ENCODE measurements at regions not wholly inside any gene's neighbourhood (a gene's known extent, or its start where the extent isn't known, plus 50 kb on each side); places are given as distances from the start of the nearest gene placed in this dataset.

DNA sequence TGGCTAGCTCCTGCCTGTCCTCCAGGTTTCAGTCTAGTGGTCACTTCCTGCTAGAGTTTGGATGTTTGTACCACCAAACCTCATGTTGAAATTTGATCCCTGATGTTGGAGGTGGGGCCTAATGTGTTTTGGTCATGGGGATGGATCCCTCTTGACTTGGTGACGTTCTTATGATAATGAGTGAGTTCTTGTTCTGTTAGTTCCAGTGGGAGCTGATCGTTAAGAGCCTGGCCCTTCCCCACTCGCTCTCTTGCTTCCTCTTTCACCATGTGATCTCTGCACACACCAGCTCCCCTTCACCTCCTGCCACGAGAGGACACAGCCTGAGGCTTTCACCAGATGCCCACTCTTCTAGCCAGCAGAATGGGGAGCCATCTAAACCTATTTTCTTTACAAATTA is 86.8 kb upstream of the SCEL start:
- no peaks in the 10 kb centered on the region for H3K36me3 Mint-ChIP-seq
- no peak for DNase-seq
- H3K4me3 Mint-ChIP-seq = no peak overlapping the region
- ATAC-seq (replicated peaks) = peak in 1 of 2 donors; percentile 56
- no peaks in the 10 kb centered on the region for H3K27me3 Mint-ChIP-seq
- no peaks in the 10 kb centered on the region for H3K9me3 Mint-ChIP-seq
- H3K27ac Mint-ChIP-seq = no peak overlapping the region
- H3K4me1 Mint-ChIP-seq = peaks cover 6 to 8% of the 10 kb centered on the region in 2 donors

DNA sequence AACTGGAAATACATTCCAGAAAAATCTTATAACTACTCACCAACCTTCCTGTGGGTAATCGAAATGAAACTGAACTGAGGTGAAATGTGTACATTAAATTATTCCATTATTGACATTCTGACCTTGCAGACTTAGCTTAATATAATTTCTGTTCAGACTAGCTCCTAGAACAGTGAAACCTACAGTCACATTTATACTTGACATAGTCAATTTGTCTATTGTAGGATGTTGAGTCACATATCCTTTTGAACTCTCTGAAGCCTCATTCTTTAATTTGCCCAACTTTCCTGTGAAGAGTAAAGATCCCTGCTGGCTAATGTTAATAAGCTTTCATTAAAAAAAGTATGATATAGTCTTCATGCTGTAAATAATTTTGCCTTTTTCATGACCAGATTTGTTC is 92.0 kb upstream of the SCEL start:
- peaks cover 2 to 8% of the 10 kb centered on the region in 2 donors for H3K36me3 Mint-ChIP-seq
- no peak for DNase-seq
- peaks cover 2 to 13% of the 10 kb centered on the region in 2 donors for H3K9me3 Mint-ChIP-seq
- ATAC-seq (replicated peaks) = no peak
- H3K27ac Mint-ChIP-seq = no peak overlapping the region
- H3K4me1 Mint-ChIP-seq = peaks cover under 1 to 2% of the 10 kb centered on the region in 2 donors
- H3K27me3 Mint-ChIP-seq = peaks cover 0 to 6% of the 10 kb centered on the region in 2 donors
- H3K4me3 Mint-ChIP-seq = no peak overlapping the region

DNA sequence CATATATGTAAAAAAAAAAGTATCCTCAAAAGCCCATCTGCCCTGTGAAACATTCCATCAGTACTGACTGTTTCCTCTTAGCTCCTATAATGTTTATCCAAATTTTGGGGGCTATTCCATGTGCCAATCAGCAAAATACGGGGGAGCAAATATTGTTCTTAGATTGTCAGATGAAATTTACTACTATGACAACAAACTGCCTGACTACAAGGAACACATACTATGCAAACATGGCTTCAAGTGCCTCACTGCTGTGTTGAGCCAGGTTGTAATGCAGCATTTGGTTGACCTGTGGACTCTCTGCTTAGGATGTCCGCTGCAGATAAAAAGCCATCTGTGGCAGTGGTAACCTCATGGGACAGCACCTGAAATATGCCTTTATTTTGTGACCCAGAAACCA is 98.2 kb upstream of the SCEL start:
- peaks cover 0 to 2% of the 10 kb centered on the region in 2 donors for H3K27me3 Mint-ChIP-seq
- peaks cover 2 to 8% of the 10 kb centered on the region in 2 donors for H3K9me3 Mint-ChIP-seq
- H3K36me3 Mint-ChIP-seq = peaks cover 0 to 6% of the 10 kb centered on the region in 2 donors
- no peak overlapping the region for H3K27ac Mint-ChIP-seq
- H3K4me3 Mint-ChIP-seq = no peak overlapping the region
- ATAC-seq (replicated peaks) = no peak
- no peak for DNase-seq
- H3K4me1 Mint-ChIP-seq = peaks cover 2 to 9% of the 10 kb centered on the region in 2 donors

DNA sequence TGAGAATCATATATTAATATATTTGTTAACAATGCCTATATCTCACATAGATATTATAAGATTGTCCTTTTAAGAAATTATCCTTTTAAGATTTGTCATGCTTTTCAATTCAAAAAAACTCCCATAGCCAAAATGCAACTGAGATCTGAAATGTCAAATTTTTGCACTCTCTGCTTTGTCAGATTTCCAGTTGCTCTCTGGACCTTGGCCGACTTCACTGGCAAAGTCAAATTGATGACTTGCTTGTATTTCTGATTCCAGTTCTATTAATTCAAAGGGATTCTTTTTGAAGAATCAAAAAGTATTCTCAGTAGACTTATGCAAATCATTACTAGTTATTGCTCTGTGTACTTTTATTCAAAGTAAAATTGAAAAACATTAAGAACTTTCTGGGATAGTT is 101.2 kb upstream of the SCEL start:
- no peak for DNase-seq

DNA sequence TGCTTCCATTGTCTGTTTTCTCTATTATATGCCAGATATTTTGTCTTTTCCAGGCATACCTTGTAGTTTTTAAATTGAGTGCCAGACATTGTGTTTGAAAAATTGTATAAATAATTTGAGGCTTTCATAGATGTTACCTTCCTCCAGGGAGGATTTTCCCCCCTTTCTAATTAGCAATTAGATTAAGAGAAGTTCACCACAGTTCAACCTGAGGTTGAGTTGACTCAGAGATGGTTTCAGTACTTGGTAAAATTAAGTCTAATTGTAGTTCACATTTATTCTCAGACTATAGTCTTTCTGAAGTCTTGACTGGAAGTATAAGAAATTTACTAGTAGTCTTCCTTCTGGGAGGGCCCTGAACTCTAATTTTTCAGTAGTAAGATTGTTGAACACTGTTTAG is 104.1 kb upstream of the SCEL start:
- ATAC-seq (replicated peaks) (no peak), DNase-seq (no peak)
- peak overlapping the region; percentile 42 for H3K27ac Mint-ChIP-seq
- H3K4me1 Mint-ChIP-seq = peaks cover 21 to 48% of the 10 kb centered on the region in 2 donors
- no peak overlapping the region for H3K4me3 Mint-ChIP-seq
- H3K27me3 Mint-ChIP-seq = no peaks in the 10 kb centered on the region
- H3K9me3 Mint-ChIP-seq = no peaks in the 10 kb centered on the region
- H3K36me3 Mint-ChIP-seq = no peaks in the 10 kb centered on the region

More for the DNA sequence above, 101.2 kb upstream of the SCEL start:
- no peak overlapping the region for H3K27ac Mint-ChIP-seq
- ATAC-seq (replicated peaks) = no peak
- peaks cover 2 to 6% of the 10 kb centered on the region in 2 donors for H3K9me3 Mint-ChIP-seq
- H3K4me1 Mint-ChIP-seq = peaks cover 11 to 33% of the 10 kb centered on the region in 2 donors
- no peak overlapping the region for H3K4me3 Mint-ChIP-seq
- H3K36me3 Mint-ChIP-seq = peaks cover 0 to 4% of the 10 kb centered on the region in 2 donors
- H3K27me3 Mint-ChIP-seq = no peaks in the 10 kb centered on the region

DNA sequence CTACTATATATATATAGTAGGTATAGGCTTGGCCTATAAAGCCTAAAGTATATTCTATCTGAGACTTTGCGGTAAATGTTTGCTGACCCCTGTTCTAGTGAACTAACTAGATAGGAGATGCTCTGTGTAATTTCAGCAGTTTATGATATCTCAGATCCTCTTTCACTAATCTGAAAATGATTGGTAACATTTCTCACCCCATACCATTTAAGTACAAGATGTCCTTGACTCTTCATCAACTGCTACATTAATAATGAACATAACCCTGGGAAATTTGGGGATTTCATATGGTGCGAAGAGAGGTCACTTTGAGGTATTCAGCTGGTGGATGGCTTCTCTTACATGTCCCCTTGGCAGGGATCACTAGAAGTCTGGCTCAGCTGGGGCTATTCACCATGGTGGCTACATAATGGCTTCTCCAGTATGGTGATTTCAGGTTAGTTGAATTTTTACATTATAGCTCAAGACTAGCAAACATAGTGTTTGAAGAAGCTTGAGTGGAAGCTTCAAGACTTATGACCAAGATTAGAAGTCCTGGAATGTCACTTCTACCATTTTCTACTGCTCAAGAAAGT is 103.6 kb upstream of the MYCBP2 start:
- ATAC-seq (replicated peaks) = peak; percentile 50 to 58
- Mint-ChIP-seq H3K36me3 (no peaks in the 10 kb centered on the region), H3K27me3 (no peaks in the 10 kb centered on the region)

DNA sequence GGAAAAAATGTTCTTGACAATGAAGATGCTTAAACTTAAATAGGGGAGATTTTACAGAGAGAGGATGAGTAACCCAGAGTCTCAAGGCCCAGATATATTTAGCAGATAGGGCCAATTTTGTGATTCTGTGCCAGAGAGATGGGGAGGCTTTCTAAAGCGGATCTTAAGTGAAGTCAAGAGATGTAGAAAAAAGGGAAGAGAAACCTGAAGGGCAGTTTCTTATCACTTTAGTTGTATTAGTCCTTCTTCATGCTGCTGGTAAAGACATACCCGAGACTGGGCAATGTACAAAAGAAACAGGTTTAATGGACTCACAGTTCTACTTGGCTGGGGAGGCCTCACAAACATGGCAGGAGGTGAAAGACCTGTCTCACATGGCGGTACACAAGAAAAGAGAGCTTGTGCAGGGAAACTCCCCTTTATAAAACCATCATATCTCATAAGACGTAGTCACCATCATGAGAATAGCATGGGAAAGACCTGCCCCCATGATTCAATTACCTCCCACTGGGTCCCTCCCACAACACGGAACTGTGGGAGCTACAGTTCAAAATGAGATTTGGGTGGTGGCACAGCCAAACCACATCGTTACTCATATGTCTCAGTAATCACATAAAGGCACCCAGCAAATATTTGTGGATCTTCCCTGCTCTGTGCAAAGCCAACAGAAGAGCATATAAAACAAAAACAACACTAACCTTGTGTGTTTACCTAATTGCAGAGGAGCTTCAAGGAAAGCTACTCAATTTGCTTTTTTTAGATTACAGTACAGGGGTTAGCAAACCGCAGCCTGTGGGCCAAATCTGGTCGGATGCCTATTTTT is 102.6 kb upstream of the MYCBP2 start:
- peak; percentile 84 to 89 for ATAC-seq (replicated peaks)
- H3K27me3 Mint-ChIP-seq = no peaks in the 10 kb centered on the region
- no peaks in the 10 kb centered on the region for H3K9me3 Mint-ChIP-seq
- peak overlapping the region; percentile 96 for H3K27ac Mint-ChIP-seq
- peak overlapping the region; percentile 66 to 73 for H3K4me3 Mint-ChIP-seq
- no peaks in the 10 kb centered on the region for H3K36me3 Mint-ChIP-seq
- peak; percentile 77 for DNase-seq
- H3K4me1 Mint-ChIP-seq = peaks cover 24 to 48% of the 10 kb centered on the region in 2 donors

More for the DNA sequence above, 103.6 kb upstream of the MYCBP2 start:
- no peak for DNase-seq
- Mint-ChIP-seq H3K4me3 (peak overlapping the region in 1 of 2 donors; percentile 11), H3K9me3 (no peaks in the 10 kb centered on the region), H3K4me1 (peaks cover 22 to 48% of the 10 kb centered on the region in 2 donors), H3K27ac (peak overlapping the region; percentile 90)

DNA sequence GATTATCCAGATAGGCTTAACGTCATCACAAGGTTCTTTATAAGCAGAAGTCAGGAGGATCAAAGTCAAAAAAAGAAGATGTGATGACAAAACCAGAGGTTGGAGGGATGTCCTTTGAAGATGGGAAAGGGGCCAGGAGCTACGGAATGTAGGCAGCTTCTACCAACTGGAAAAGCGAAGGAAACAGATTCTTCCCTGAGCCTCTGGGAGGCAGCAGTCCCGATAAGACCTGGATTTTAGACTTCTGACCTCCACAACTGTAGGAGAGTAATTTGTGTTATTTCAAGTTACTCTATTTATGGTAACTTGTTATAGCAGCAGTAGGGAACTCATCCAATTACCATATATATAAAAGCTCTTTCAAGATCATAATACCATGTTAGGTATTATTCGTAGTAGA is 98.8 kb upstream of the MYCBP2 start:
- H3K27me3 Mint-ChIP-seq = no peaks in the 10 kb centered on the region
- H3K36me3 Mint-ChIP-seq = no peaks in the 10 kb centered on the region
- H3K4me3 Mint-ChIP-seq = no peak overlapping the region
- H3K27ac Mint-ChIP-seq = no peak overlapping the region
- no peak for DNase-seq
- no peaks in the 10 kb centered on the region for H3K9me3 Mint-ChIP-seq
- peaks cover 20 to 27% of the 10 kb centered on the region in 2 donors for H3K4me1 Mint-ChIP-seq
- no peak for ATAC-seq (replicated peaks)

DNA sequence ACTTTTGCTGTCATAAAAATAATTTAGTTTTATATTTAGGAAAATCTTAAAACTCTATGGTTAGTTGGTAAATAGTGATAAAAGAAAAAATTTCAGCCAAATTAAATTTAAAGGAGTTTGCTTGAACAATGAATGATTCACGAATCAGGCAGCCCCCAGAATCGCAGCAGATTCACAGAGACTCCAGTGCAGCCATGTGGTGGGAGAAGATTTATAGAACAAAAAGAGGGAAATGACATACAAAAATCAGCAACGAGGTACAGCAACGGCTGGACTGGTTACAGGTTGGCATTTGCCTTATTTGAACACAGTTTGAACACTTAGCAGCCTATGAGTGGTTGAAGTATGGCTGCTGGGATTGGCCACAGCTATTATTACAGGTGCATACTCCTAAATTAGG is 96.4 kb upstream of the MYCBP2 start:
- no peak for DNase-seq
- no peak for ATAC-seq (replicated peaks)
- H3K27ac Mint-ChIP-seq = no peak overlapping the region
- peaks cover 5 to 12% of the 10 kb centered on the region in 2 donors for H3K4me1 Mint-ChIP-seq
- H3K27me3 Mint-ChIP-seq = no peaks in the 10 kb centered on the region
- no peaks in the 10 kb centered on the region for H3K36me3 Mint-ChIP-seq
- no peak overlapping the region for H3K4me3 Mint-ChIP-seq
- H3K9me3 Mint-ChIP-seq = peaks cover 0 to 4% of the 10 kb centered on the region in 2 donors

DNA sequence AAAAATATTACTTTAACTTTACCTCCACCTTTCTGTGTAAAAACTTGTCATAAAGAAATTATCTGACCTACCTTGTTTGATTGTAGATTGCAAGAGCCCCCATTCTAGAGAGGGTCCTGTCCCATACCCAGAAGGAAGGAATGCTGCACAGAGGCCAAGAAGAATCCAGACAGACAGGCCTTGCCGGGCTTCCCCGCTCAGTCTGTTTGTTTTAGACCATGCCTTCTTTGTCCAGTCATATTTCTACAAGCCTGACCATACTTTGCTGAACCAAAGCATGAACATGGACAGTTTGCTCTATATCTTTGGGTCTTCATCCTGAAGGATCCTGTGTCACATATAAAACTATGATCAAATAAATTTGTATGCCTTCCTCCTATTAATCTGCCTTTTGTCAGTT is 95.8 kb upstream of the MYCBP2 start:
- H3K27me3 Mint-ChIP-seq = no peaks in the 10 kb centered on the region
- no peaks in the 10 kb centered on the region for H3K36me3 Mint-ChIP-seq
- no peak for ATAC-seq (replicated peaks)
- no peak for DNase-seq
- peaks cover 0 to 4% of the 10 kb centered on the region in 2 donors for H3K9me3 Mint-ChIP-seq
- no peak overlapping the region for H3K4me3 Mint-ChIP-seq
- H3K27ac Mint-ChIP-seq = no peak overlapping the region
- H3K4me1 Mint-ChIP-seq = peaks cover 0 to 8% of the 10 kb centered on the region in 2 donors

DNA sequence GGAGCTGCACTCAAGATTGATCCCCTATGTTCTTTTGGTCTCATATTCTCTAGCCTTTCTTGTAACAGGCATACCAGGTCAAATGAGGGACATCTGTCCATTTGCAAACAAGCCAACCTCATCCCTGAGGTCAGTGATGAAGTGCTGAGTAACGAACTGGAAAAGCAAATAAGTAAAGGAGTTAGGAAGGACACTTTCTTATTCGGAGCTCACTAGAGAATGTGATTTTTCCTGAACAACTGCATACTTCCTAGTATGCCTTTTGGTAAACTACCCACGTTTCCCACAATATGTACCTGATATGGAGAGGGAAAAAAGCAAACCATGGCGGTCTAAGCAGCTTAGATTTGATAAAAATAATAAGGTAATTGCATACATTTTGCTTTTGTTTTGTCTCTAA is 91.0 kb upstream of the MYCBP2 start:
- no peak overlapping the region for H3K27ac Mint-ChIP-seq
- no peaks in the 10 kb centered on the region for H3K27me3 Mint-ChIP-seq
- peaks cover 14 to 29% of the 10 kb centered on the region in 2 donors for H3K4me1 Mint-ChIP-seq
- no peaks in the 10 kb centered on the region for H3K36me3 Mint-ChIP-seq
- H3K9me3 Mint-ChIP-seq = peaks cover 0 to 4% of the 10 kb centered on the region in 2 donors
- no peak overlapping the region for H3K4me3 Mint-ChIP-seq
- no peak for DNase-seq
- no peak for ATAC-seq (replicated peaks)

DNA sequence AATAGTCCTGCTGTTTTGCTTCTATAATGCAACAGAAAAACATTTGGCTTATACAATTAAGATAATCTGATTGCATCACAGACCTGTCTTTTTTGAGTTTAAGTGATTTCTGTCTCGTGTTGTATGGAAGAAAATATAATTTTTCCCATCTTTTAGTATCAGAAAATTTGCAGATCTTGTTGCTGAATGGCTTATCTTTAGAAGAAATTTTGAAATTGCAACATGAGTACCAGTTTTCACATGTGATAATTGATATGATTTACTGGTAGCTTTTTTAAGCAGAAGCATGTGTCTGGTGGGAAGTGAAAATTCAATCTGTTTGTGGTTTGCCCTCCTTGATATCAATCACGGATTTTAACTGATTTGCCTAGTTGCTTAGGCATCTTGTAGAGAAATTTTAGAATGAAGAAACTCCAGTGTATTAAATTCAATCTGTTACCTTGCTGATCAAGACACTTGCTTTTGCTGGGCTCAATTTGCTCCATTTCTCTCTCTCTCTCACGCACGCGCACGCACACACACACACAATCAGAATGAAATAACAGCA is 89.8 kb upstream of the MYCBP2 start:
- no peak for ATAC-seq (replicated peaks)
- H3K9me3 Mint-ChIP-seq = peaks cover 0 to 4% of the 10 kb centered on the region in 2 donors
- H3K36me3 Mint-ChIP-seq = no peaks in the 10 kb centered on the region
- H3K27me3 Mint-ChIP-seq = no peaks in the 10 kb centered on the region
- no peak overlapping the region for H3K27ac Mint-ChIP-seq
- no peak for DNase-seq
- H3K4me1 Mint-ChIP-seq = peaks cover 14 to 29% of the 10 kb centered on the region in 2 donors
- no peak overlapping the region for H3K4me3 Mint-ChIP-seq

DNA sequence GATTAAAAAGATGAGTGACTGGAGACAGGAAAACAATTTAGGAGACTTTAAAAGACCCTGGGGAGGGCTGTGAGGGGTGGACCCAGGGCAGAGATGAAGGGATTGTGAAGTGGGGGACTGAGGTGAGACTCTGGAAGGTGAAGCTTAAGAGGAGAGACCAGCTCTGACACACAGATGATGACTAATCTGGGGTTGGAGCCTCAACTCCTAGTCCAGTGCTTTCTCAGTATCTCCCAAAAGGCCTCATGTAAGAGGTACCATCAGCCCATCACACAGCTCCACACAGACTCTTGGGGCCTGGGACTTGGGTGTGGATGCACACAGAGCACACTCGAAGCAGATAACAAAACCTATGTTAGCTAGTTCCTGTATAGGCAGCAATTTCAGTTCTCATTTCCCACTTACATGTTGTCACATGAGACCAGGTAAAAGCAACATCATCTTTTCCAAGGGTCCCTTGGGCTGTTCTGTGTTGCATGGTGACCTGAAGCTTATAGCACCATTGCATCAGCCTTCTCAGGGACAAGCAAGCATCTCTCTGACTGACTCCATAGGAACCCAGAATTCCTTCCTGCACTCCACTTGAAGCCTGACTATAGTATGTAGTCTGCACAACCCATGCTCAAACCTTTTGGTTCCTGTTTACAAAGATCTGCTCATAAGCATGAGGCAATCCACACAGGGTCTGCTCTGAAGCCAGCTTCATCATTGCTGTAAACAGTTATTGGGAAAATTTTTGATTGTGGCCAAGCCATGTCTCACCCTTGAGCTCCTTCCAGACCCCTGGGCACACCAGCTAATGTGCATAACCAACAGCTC is 88.6 kb upstream of the MYCBP2 start:
- H3K4me3 Mint-ChIP-seq = no peak overlapping the region
- H3K36me3 Mint-ChIP-seq = no peaks in the 10 kb centered on the region
- peaks cover 12 to 29% of the 10 kb centered on the region in 2 donors for H3K4me1 Mint-ChIP-seq
- H3K9me3 Mint-ChIP-seq = peaks cover 0 to 4% of the 10 kb centered on the region in 2 donors
- no peak for DNase-seq
- H3K27ac Mint-ChIP-seq = peak overlapping the region; percentile 14
- H3K27me3 Mint-ChIP-seq = no peaks in the 10 kb centered on the region
- ATAC-seq (replicated peaks) = peak; percentile 93 to 95

DNA sequence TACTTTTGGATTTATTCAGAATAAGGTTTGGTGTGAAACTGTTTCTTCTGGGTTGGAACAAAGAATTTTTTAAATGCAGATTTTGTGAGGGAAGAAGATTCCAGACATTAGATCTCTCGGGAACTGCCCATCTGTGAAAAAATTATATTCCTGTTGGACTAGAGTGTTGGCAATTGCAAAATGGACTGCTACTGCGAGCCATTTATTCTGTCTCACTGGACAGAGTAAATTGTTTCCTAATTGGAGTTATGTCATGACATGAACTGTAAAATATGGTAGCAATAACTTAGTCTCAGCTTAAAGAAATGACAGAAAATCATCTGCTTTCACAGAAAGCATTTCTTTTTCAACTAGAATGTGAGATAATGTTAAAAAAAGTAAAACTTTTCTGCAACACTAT is 86.0 kb upstream of the MYCBP2 start:
- Mint-ChIP-seq H3K4me3 (no peak overlapping the region), H3K27ac (no peak overlapping the region), H3K4me1 (peaks cover 12 to 29% of the 10 kb centered on the region in 2 donors), H3K9me3 (no peaks in the 10 kb centered on the region), H3K27me3 (no peaks in the 10 kb centered on the region), H3K36me3 (no peaks in the 10 kb centered on the region)
- ATAC-seq (replicated peaks) = no peak
- no peak for DNase-seq

All from stimulated activated naive B cell treated with anti-CD40 and anti-IgM and Interleukin-4, amounts not matched to agents 10 μg/mL and 1 μg/mL and 100 μg/mL, for 72 hours (primary cell).